ENCODE measurements at regions not wholly inside any gene's neighbourhood (a gene's known extent, or its start where the extent isn't known, plus 50 kb on each side); places are given as distances from the start of the nearest gene placed in this dataset.

GRCh38 chr18:66728951-66729350, 125.1 kb upstream of the CDH19 start:
- Histone ChIP-seq H2AFZ (ENCODE audit: low read length) (no peak overlapping the region), H4K20me1 (replicated peaks in 1 of 2; ENCODE audit: control insufficient read depth in 1 of 2, insufficient read depth in 2 of 2, low read length in 2 of 2) (no peaks in the 10 kb centered on the region), H3K23me2 (ENCODE audit: low read depth, low read length) (no peaks in the 10 kb centered on the region), H2AK5ac (ENCODE audit: low read depth, low read length) (no peak overlapping the region), H3K79me1 (ENCODE audit: low read depth, low read length) (no peaks in the 10 kb centered on the region), H4K5ac (ENCODE audit: insufficient read length, low read depth, low read length) (no peak overlapping the region), H2BK12ac (ENCODE audit: low read depth, low read length) (no peak overlapping the region), H4K8ac (ENCODE audit: extremely low read depth, insufficient read depth, low read length) (no peak overlapping the region), H3K4me1 (replicated peaks in 1 of 4; ENCODE audit: control insufficient read depth in 3 of 4, insufficient read depth in 4 of 4, low read length in 3 of 4) (no peaks in the 10 kb centered on the region), H2BK15ac (ENCODE audit: low read length) (no peak overlapping the region), H3K4ac (replicated peaks; ENCODE audit: insufficient read length, low read depth, low read length) (no peak overlapping the region), H4K91ac (replicated peaks; ENCODE audit: insufficient read length, low read length) (no peak overlapping the region), H3K36me3 (ENCODE audit: control insufficient read depth in 2 of 4, insufficient read depth in 4 of 4, low read length in 3 of 4) (no peaks in the 10 kb centered on the region), H3K27ac (ENCODE audit: low read depth, low read length) (no peak overlapping the region), H3K79me2 (ENCODE audit: control insufficient read depth in 1 of 2, insufficient read depth in 2 of 2, low read length in 2 of 2) (no peaks in the 10 kb centered on the region), H2BK20ac (ENCODE audit: low read length) (no peak overlapping the region), H3K4me3 (ENCODE audit: extremely low read depth in 1 of 4, insufficient read depth in 2 of 4, low read depth in 3 of 4, low read length in 4 of 4) (no peak overlapping the region), H2BK5ac (ENCODE audit: low read depth, low read length) (no peak overlapping the region), H3K4me2 (ENCODE audit: insufficient read depth in 1 of 2, low read depth in 2 of 2, low read length in 2 of 2) (no peak overlapping the region), H3K56ac (replicated peaks; ENCODE audit: insufficient read length, low read depth, low read length) (no peak overlapping the region), H3K27me3 (replicated peaks in 1 of 4; ENCODE audit: control insufficient read depth in 3 of 4, extremely low read depth in 1 of 4, insufficient read depth in 3 of 4, low read length in 3 of 4) (no peaks in the 10 kb centered on the region), H2BK120ac (replicated peaks; ENCODE audit: low read depth, low read length) (no peak overlapping the region), H3K18ac (ENCODE audit: extremely low read depth, low read length) (no peak overlapping the region), H3K14ac (ENCODE audit: insufficient read length) (no peak overlapping the region), H3K9me3 (ENCODE audit: insufficient read depth in 2 of 2, low read depth in 1 of 2, low read length in 1 of 2) (no peaks in the 10 kb centered on the region), H3K23ac (ENCODE audit: insufficient read length) (no peak overlapping the region), H3K9ac (replicated peaks in 1 of 4; ENCODE audit: extremely low read depth in 1 of 4, low read depth in 3 of 4, low read length in 3 of 4) (no peak overlapping the region)
- FAIRE-seq (no peak), DNase-seq (ENCODE audit: low read depth in 1 of 2, low spot score in 2 of 2) (no peak)
- 90% methylated on average over 5 of the region's 5 CpGs; no CpG with 5 or more reads in 1 of the 2 experiments for WGBS, 2 experiments (ENCODE audit: extremely low coverage in 1 of 2, insufficient coverage in 1 of 2, insufficient read length in 1 of 2, insufficient replicate concordance in 2 of 2, low coverage in 1 of 2, low lambda C conversion rate in 2 of 2, missing lambda C conversion rate in 1 of 2)
- CTCF ChIA-PET (ENCODE audit: partially characterized antibody), result interaction anchor here (1.2 kb wide), 1 partner anchor 15 kb away, joined by 3 read pairs; no protein-coding TSS in a partner anchor
- POLR2A ChIA-PET (ENCODE audit: partially characterized antibody), result no interaction called here
- TF ChIP-seq SP1 (IDR thresholded peaks at IDR 0.05; ENCODE audit: low read depth, low read length) (no peak), CTCF (IDR thresholded peaks at IDR 0.05; ENCODE audit: control extremely low read depth in 1 of 3, insufficient read depth in 1 of 3, low read depth in 1 of 3, low read length in 3 of 3) (no peak), E2F6 (IDR thresholded peaks at IDR 0.05) (no peak), GABPA (IDR thresholded peaks at IDR 0.05; ENCODE audit: borderline replicate concordance, insufficient read depth, low read length) (no peak)

All from H1 (cell line).